PC-3 (cell line): ENCODE measurements at regions not wholly inside any gene's neighbourhood (a gene's known extent, or its start where the extent isn't known, plus 50 kb on each side); places are given as distances from the start of the nearest gene placed in this dataset. TPM values are rescaled to one million over a fixed set of nuclear protein-coding genes. Genes with fewer than 3 reads are reported as not detected.

Experiments used
- microRNA-seq: library from miRNA; unstranded; fragments of <30 nt; microRNA quantifications from one replicate; pipeline ENCODE4 v1.1.0, GENCODE V29; 2020; ENCODE audit not compliant: unreplicated experiment

Small RNAs in the stretch of these regions (microRNA-seq; reads per million reads assigned to microRNA genes)
- gene MIR8052 = not detected
